Tibial nerve (tissue), 4 donors: ENCODE measurements at regions not wholly inside any gene's neighbourhood (a gene's known extent, or its start where the extent isn't known, plus 50 kb on each side); places are given as distances from the start of the nearest gene placed in this dataset.

Source experiments
- DNase-seq, 2 donors: peaks; one replicate each; pipeline ENCODE4 v3.0.0-alpha.2; 2019; ENCODE audit warnings: low spot score in 2 of 2
- H3K27ac ChIP-seq, 4 donors: fragments of 200-600 bp; sonication (generic) in 3 of 4; one replicate each; pipeline ENCODE4 v1.5.1; 2017 to 2019; ENCODE audit warnings: mild to moderate bottlenecking in 1 of 4
- H3K27me3 ChIP-seq, 2 donors: fragments of 200-600 bp; sonication (generic) in 1 of 2; one replicate each; pipeline versions ENCODE4 v1.5.1 to v1.6.0; 2017 to 2019
- H3K36me3 ChIP-seq, 3 donors: fragments of 200-600 bp; sonication (generic); one replicate each; pipeline ENCODE4 v1.5.1; 2018 to 2019
- H3K4me1 ChIP-seq, 4 donors: fragments of 200-600 bp; sonication (generic) in 3 of 4; one replicate each; pipeline ENCODE4 v1.5.1; 2017 to 2019
- H3K4me3 ChIP-seq, 4 donors: fragments of 200-600 bp; sonication (generic) in 3 of 4; one replicate each; pipeline ENCODE4 v1.5.1; 2017 to 2019; ENCODE audit warnings: mild to moderate bottlenecking in 1 of 4, moderate library complexity in 1 of 4
- H3K9me3 ChIP-seq, 4 donors: fragments of 200-600 bp; sonication (generic) in 3 of 4; one replicate each; pipeline ENCODE4 v1.5.1; 2017 to 2019
- EP300 ChIP-seq, 2 donors: sonication (generic); formaldehyde crosslinking; IDR thresholded peaks; one replicate each; pipeline ENCODE4 v1.6.1; 2017; ENCODE audit warnings: antibody characterized with exemption in 2 of 2, mild to moderate bottlenecking in 1 of 2
- POLR2A ChIP-seq, 2 donors: fragments of 450-650 bp; IDR thresholded peaks; one replicate each; pipeline ENCODE4 v1.6.1; 2017; ENCODE audit warnings: antibody characterized with exemption in 2 of 2, mild to moderate bottlenecking in 2 of 2, moderate library complexity in 2 of 2
- WGBS, 2 donors: methylation state at CpG; one replicate each; pipeline ENCODE4 v1.1.5; 2018; 5-methylcytosine and 5-hydroxymethylcytosine counted together
- TF ChIP-seq, protein P1 (sequence below), 5 experiments: fragments of 200-600 bp in 3 of 5; fragments of 450-650 bp in 2 of 5; sonication (generic) in 3 of 5; IDR thresholded peaks; one replicate each; pipeline ENCODE4 v1.5.1; 2016 to 2019; ENCODE audit warnings: antibody characterized with exemption in 5 of 5, mild to moderate bottlenecking in 3 of 5, moderate library complexity in 2 of 5

GRCh38 chr2:40516604-40517003 is 64.7 kb upstream of the SLC8A1 start:
- WGBS, 2 donors: 70 to 86% methylated on average over 1 of the region's 1 CpG
- Histone ChIP-seq H3K36me3 (no peaks in the 10 kb centered on the region), H3K4me3 (no peak overlapping the region), H3K4me1 (peaks cover 0 to 12% (median 3%) of the 10 kb centered on the region in 4 donors), H3K27me3 (no peaks in the 10 kb centered on the region), H3K27ac (no peak overlapping the region), H3K9me3 (no peaks in the 10 kb centered on the region)
- no peak for DNase-seq
- TF ChIP-seq, protein P1, sequence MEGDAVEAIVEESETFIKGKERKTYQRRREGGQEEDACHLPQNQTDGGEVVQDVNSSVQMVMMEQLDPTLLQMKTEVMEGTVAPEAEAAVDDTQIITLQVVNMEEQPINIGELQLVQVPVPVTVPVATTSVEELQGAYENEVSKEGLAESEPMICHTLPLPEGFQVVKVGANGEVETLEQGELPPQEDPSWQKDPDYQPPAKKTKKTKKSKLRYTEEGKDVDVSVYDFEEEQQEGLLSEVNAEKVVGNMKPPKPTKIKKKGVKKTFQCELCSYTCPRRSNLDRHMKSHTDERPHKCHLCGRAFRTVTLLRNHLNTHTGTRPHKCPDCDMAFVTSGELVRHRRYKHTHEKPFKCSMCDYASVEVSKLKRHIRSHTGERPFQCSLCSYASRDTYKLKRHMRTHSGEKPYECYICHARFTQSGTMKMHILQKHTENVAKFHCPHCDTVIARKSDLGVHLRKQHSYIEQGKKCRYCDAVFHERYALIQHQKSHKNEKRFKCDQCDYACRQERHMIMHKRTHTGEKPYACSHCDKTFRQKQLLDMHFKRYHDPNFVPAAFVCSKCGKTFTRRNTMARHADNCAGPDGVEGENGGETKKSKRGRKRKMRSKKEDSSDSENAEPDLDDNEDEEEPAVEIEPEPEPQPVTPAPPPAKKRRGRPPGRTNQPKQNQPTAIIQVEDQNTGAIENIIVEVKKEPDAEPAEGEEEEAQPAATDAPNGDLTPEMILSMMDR (IDR thresholded peaks at IDR 0.05): no peak
- TF ChIP-seq EP300 (IDR thresholded peaks at IDR 0.05) (no peak), POLR2A (IDR thresholded peaks at IDR 0.05) (no peak)

- Histone ChIP-seq H3K9me3 (peaks cover 0 to 3% (median 0%) of the 10 kb centered on the region in 4 donors), H3K4me3 (no peak overlapping the region), H3K36me3 (no peaks in the 10 kb centered on the region), H3K4me1 (no peaks in the 10 kb centered on the region), H3K27me3 (no peaks in the 10 kb centered on the region), H3K27ac (no peak overlapping the region)
- WGBS, 2 donors: 91 to 97% methylated on average over 4 of the region's 4 CpGs
- DNase-seq: no peak
- TF ChIP-seq, protein P1 (IDR thresholded peaks at IDR 0.05): no peak
- TF ChIP-seq POLR2A (IDR thresholded peaks at IDR 0.05) (no peak), EP300 (IDR thresholded peaks at IDR 0.05) (no peak)
Measured at GRCh38 chr2:40528564-40528963, 76.7 kb upstream of the SLC8A1 start.

- H3K36me3 ChIP-seq: no peaks in the 10 kb centered on the region
- H3K4me1 ChIP-seq: no peaks in the 10 kb centered on the region
- no peaks in the 10 kb centered on the region for H3K27me3 ChIP-seq
- no peaks in the 10 kb centered on the region for H3K9me3 ChIP-seq
- H3K27ac ChIP-seq: no peak overlapping the region
- DNase-seq: no peak
- TF ChIP-seq EP300 (IDR thresholded peaks at IDR 0.05): no peak
- TF ChIP-seq, protein P1 (IDR thresholded peaks at IDR 0.05): no peak
- no peak for TF ChIP-seq POLR2A (IDR thresholded peaks at IDR 0.05)
- no peak overlapping the region for H3K4me3 ChIP-seq
Measured at GRCh38 chr2:40531359-40531758, 79.5 kb upstream of the SLC8A1 start.

GRCh38 chr2:40534528-40534927 is 82.6 kb upstream of the SLC8A1 start:
- Histone ChIP-seq H3K27me3 (no peaks in the 10 kb centered on the region), H3K9me3 (no peaks in the 10 kb centered on the region), H3K4me1 (no peaks in the 10 kb centered on the region), H3K36me3 (no peaks in the 10 kb centered on the region), H3K4me3 (no peak overlapping the region), H3K27ac (no peak overlapping the region)
- no peak for DNase-seq
- TF ChIP-seq EP300 (IDR thresholded peaks at IDR 0.05) (no peak), POLR2A (IDR thresholded peaks at IDR 0.05) (no peak)
- TF ChIP-seq, protein P1 (IDR thresholded peaks at IDR 0.05): no peak
- 61 to 66% methylated on average over 3 of the region's 3 CpGs for WGBS, 2 donors

DNA sequence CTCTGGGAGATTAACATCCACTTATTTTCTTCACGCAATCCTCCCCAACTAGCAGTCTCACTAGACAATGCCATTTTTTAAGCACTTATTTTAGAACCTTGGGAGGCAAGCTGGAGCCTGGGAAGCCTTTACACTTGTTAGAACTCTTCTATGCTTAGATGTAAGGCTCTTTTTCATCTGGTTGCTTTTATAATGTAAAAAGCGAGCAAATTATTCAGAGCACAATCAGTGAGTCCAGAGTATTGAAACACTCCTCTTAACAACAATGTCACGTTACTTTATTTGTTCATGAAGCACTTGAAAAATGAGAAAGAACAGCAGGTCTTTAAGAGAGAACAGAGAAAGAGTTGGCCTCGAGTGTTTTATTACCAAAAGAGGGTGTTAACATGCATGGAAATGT is 84.1 kb upstream of the SLC8A1 start:
- H3K36me3 ChIP-seq: no peaks in the 10 kb centered on the region
- no peaks in the 10 kb centered on the region for H3K4me1 ChIP-seq
- TF ChIP-seq, protein P1 (IDR thresholded peaks at IDR 0.05): no peak
- no peak for TF ChIP-seq POLR2A (IDR thresholded peaks at IDR 0.05)
- no peak for TF ChIP-seq EP300 (IDR thresholded peaks at IDR 0.05)
- H3K9me3 ChIP-seq: no peaks in the 10 kb centered on the region
- WGBS, 2 donors: 68 to 71% methylated on average over 4 of the region's 4 CpGs
- H3K27ac ChIP-seq: no peak overlapping the region
- H3K27me3 ChIP-seq: no peaks in the 10 kb centered on the region
- DNase-seq: no peak
- no peak overlapping the region for H3K4me3 ChIP-seq
